Tibial nerve (tissue), 4 donors: ENCODE measurements at regions not wholly inside any gene's neighbourhood (a gene's known extent, or its start where the extent isn't known, plus 50 kb on each side); places are given as distances from the start of the nearest gene placed in this dataset.

Source experiments
- DNase-seq, 2 donors: peaks; one replicate each; pipeline ENCODE4 v3.0.0-alpha.2; 2019; ENCODE audit warnings: low spot score in 2 of 2
- H3K27ac ChIP-seq, 4 donors: fragments of 200-600 bp; sonication (generic) in 3 of 4; one replicate each; pipeline ENCODE4 v1.5.1; 2017 to 2019; ENCODE audit warnings: mild to moderate bottlenecking in 1 of 4
- H3K27me3 ChIP-seq, 2 donors: fragments of 200-600 bp; sonication (generic) in 1 of 2; one replicate each; pipeline versions ENCODE4 v1.5.1 to v1.6.0; 2017 to 2019
- H3K36me3 ChIP-seq, 3 donors: fragments of 200-600 bp; sonication (generic); one replicate each; pipeline ENCODE4 v1.5.1; 2018 to 2019
- H3K4me1 ChIP-seq, 4 donors: fragments of 200-600 bp; sonication (generic) in 3 of 4; one replicate each; pipeline ENCODE4 v1.5.1; 2017 to 2019
- H3K4me3 ChIP-seq, 4 donors: fragments of 200-600 bp; sonication (generic) in 3 of 4; one replicate each; pipeline ENCODE4 v1.5.1; 2017 to 2019; ENCODE audit warnings: mild to moderate bottlenecking in 1 of 4, moderate library complexity in 1 of 4
- H3K9me3 ChIP-seq, 4 donors: fragments of 200-600 bp; sonication (generic) in 3 of 4; one replicate each; pipeline ENCODE4 v1.5.1; 2017 to 2019
- CTCF ChIP-seq, 5 experiments: fragments of 200-600 bp in 3 of 5; fragments of 450-650 bp in 2 of 5; sonication (generic) in 3 of 5; IDR thresholded peaks; one replicate each; pipeline ENCODE4 v1.5.1; 2016 to 2019; ENCODE audit warnings: antibody characterized with exemption in 5 of 5, mild to moderate bottlenecking in 3 of 5, moderate library complexity in 2 of 5
- EP300 ChIP-seq, 2 donors: sonication (generic); formaldehyde crosslinking; IDR thresholded peaks; one replicate each; pipeline ENCODE4 v1.6.1; 2017; ENCODE audit warnings: antibody characterized with exemption in 2 of 2, mild to moderate bottlenecking in 1 of 2
- POLR2A ChIP-seq, 2 donors: fragments of 450-650 bp; IDR thresholded peaks; one replicate each; pipeline ENCODE4 v1.6.1; 2017; ENCODE audit warnings: antibody characterized with exemption in 2 of 2, mild to moderate bottlenecking in 2 of 2, moderate library complexity in 2 of 2
- WGBS, 2 donors: methylation state at CpG; one replicate each; pipeline ENCODE4 v1.1.5; 2018; 5-methylcytosine and 5-hydroxymethylcytosine counted together

- H3K27me3 ChIP-seq: no peaks in the 10 kb centered on the region
- no peak for DNase-seq
- TF ChIP-seq EP300 (IDR thresholded peaks at IDR 0.05) (no peak), POLR2A (IDR thresholded peaks at IDR 0.05) (no peak), CTCF (IDR thresholded peaks at IDR 0.05) (no peak)
- no peaks in the 10 kb centered on the region for H3K4me1 ChIP-seq
- 43 to 63% methylated on average over 1 of the region's 1 CpG for WGBS, 2 donors
- H3K9me3 ChIP-seq: peaks cover 0 to 7% (median 0%) of the 10 kb centered on the region in 4 donors
- H3K36me3 ChIP-seq: no peaks in the 10 kb centered on the region
- no peak overlapping the region for H3K27ac ChIP-seq
- no peak overlapping the region for H3K4me3 ChIP-seq
Measured at GRCh38 chr1:172874950-172875349, 175.8 kb downstream of the TNFSF18 start.

- Histone ChIP-seq H3K27ac (no peak overlapping the region), H3K4me1 (no peaks in the 10 kb centered on the region), H3K9me3 (peaks cover 0 to 7% (median 0%) of the 10 kb centered on the region in 4 donors), H3K27me3 (no peaks in the 10 kb centered on the region), H3K36me3 (no peaks in the 10 kb centered on the region), H3K4me3 (no peak overlapping the region)
- DNase-seq: no peak
- TF ChIP-seq CTCF (IDR thresholded peaks at IDR 0.05) (no peak), EP300 (IDR thresholded peaks at IDR 0.05) (no peak), POLR2A (IDR thresholded peaks at IDR 0.05) (no peak)
Measured at GRCh38 chr1:172875892-172876291, 174.8 kb downstream of the TNFSF18 start.

GRCh38 chr1:172882385-172882784, 168.4 kb downstream of the TNFSF18 start:
- H3K27ac ChIP-seq: no peak overlapping the region
- no peak for DNase-seq
- TF ChIP-seq CTCF (IDR thresholded peaks at IDR 0.05) (no peak), EP300 (IDR thresholded peaks at IDR 0.05) (no peak), POLR2A (IDR thresholded peaks at IDR 0.05) (no peak)
- H3K4me1 ChIP-seq: no peaks in the 10 kb centered on the region
- peaks cover 0 to 7% (median 0%) of the 10 kb centered on the region in 4 donors for H3K9me3 ChIP-seq
- no peaks in the 10 kb centered on the region for H3K36me3 ChIP-seq
- no peaks in the 10 kb centered on the region for H3K27me3 ChIP-seq
- H3K4me3 ChIP-seq: no peak overlapping the region

GRCh38 chr1:172882791-172883386, 167.9 kb downstream of the TNFSF18 start:
- Histone ChIP-seq H3K36me3 (no peaks in the 10 kb centered on the region), H3K9me3 (peaks cover 0 to 7% (median 0%) of the 10 kb centered on the region in 4 donors), H3K27ac (no peak overlapping the region), H3K4me3 (no peak overlapping the region), H3K27me3 (no peaks in the 10 kb centered on the region), H3K4me1 (no peaks in the 10 kb centered on the region)
- WGBS, 2 donors: 88 to 89% methylated on average over 6 of the region's 6 CpGs
- TF ChIP-seq POLR2A (IDR thresholded peaks at IDR 0.05): no peak
- no peak for DNase-seq

- H3K9me3 ChIP-seq: peaks cover 0 to 7% (median 0%) of the 10 kb centered on the region in 4 donors
- no peak overlapping the region for H3K27ac ChIP-seq
- H3K4me3 ChIP-seq: no peak overlapping the region
- no peak for DNase-seq
- 66 to 73% methylated on average over 3 of the region's 3 CpGs for WGBS, 2 donors
- H3K27me3 ChIP-seq: no peaks in the 10 kb centered on the region
- TF ChIP-seq CTCF (IDR thresholded peaks at IDR 0.05) (no peak), POLR2A (IDR thresholded peaks at IDR 0.05) (no peak), EP300 (IDR thresholded peaks at IDR 0.05) (no peak)
- H3K36me3 ChIP-seq: no peaks in the 10 kb centered on the region
- no peaks in the 10 kb centered on the region for H3K4me1 ChIP-seq
Measured at GRCh38 chr1:172883387-172883791, 167.4 kb downstream of the TNFSF18 start.

- DNase-seq: no peak
- TF ChIP-seq POLR2A (IDR thresholded peaks at IDR 0.05): no peak
- TF ChIP-seq EP300 (IDR thresholded peaks at IDR 0.05): no peak
- TF ChIP-seq CTCF (IDR thresholded peaks at IDR 0.05): no peak
- WGBS, 2 donors: 8 to 12% methylated on average over 1 of the region's 1 CpG
Measured at GRCh38 chr1:172883844-172884243, 166.9 kb downstream of the TNFSF18 start.

More at GRCh38 chr1:172883844-172884243, 166.9 kb downstream of the TNFSF18 start:
- Histone ChIP-seq H3K4me3 (no peak overlapping the region), H3K36me3 (no peaks in the 10 kb centered on the region), H3K4me1 (no peaks in the 10 kb centered on the region), H3K27ac (no peak overlapping the region), H3K27me3 (no peaks in the 10 kb centered on the region), H3K9me3 (peaks cover 0 to 7% (median 0%) of the 10 kb centered on the region in 4 donors)
